IMR-90 (cell line): ENCODE measurements at regions not wholly inside any gene's neighbourhood (a gene's known extent, or its start where the extent isn't known, plus 50 kb on each side); places are given as distances from the start of the nearest gene placed in this dataset.

Source experiments
- ATAC-seq: fragments of 200-7000 bp; cut with Tn5 transposase; 2 replicates; pipeline ENCODE4 v1.9.1; 2020; ENCODE audit warnings: low read depth, mild to moderate bottlenecking, moderate library complexity
- BruUV-seq: library from RNA; stranded (reverse); fragments of 400-500 nt; replicated peaks from 2 replicates; lab custom pipeline; 2021; lab: Mats Ljungman, UMichigan
- CTCF ChIA-PET: fragments of 300-600 bp; formaldehyde crosslinking; extraction: SDS; loops from one replicate; lab custom pipeline; 2021; ENCODE audit warnings: antibody characterized with exemption; lab: Yijun Ruan, JAX
- POLR2A ChIA-PET: fragments of 300-600 bp; sonication (Branson Sonifier 250); formaldehyde crosslinking; loops from one replicate; lab custom pipeline; 2022; ENCODE audit warnings: antibody characterized with exemption; ENCODE audit not compliant: unreplicated experiment; lab: Charles Lee
- DNase-seq: peaks from one replicate; pipeline ENCODE4 v3.0.0; 2013
- H2AFZ ChIP-seq: replicated peaks from 2 replicates; pipeline ENCODE3; 2013; ENCODE audit warnings: low read length, mild to moderate bottlenecking; ENCODE audit not compliant: poor library complexity
- H2AK5ac ChIP-seq: 2 replicates; pipeline ENCODE4 v1.6.1; 2013; ENCODE audit warnings: low read depth, low read length, inconsistent platforms
- H2AK9ac ChIP-seq: replicated peaks from 2 replicates; pipeline ENCODE3; 2013; ENCODE audit warnings: mild to moderate bottlenecking, low read depth, low read length, moderate library complexity; ENCODE audit not compliant: poor library complexity
- H2BK120ac ChIP-seq: 2 replicates; pipeline ENCODE4 v1.6.1; 2013; ENCODE audit warnings: low read depth, low read length, inconsistent platforms
- H2BK15ac ChIP-seq: 3 replicates; pipeline ENCODE4 v1.6.1; 2013; ENCODE audit warnings: low read depth, low read length, inconsistent platforms
- H2BK20ac ChIP-seq: 2 replicates; pipeline ENCODE4 v1.6.1; 2013; ENCODE audit warnings: low read depth, mild to moderate bottlenecking, inconsistent platforms, low read length, moderate library complexity
- H2BK5ac ChIP-seq: 2 replicates; pipeline ENCODE4 v1.6.1; 2013; ENCODE audit warnings: mild to moderate bottlenecking, low read depth, low read length, inconsistent platforms; ENCODE audit not compliant: poor library complexity, severe bottlenecking
- H3K14ac ChIP-seq: replicated peaks from 2 replicates; pipeline ENCODE4 v1.6.1; 2013; ENCODE audit warnings: low read depth, low read length, inconsistent platforms
- H3K18ac ChIP-seq: 2 replicates; pipeline ENCODE4 v1.6.1; 2013; ENCODE audit warnings: low read depth, low read length, control low read depth
- H3K23ac ChIP-seq: 2 replicates; pipeline ENCODE4 v1.6.1; 2013; ENCODE audit warnings: low read depth, low read length, inconsistent platforms
- H3K27ac ChIP-seq: 2 replicates; pipeline ENCODE4 v1.5.1; 2013; ENCODE audit warnings: mild to moderate bottlenecking, control low read depth, low read length; ENCODE audit not compliant: insufficient read depth
- H3K27me3 ChIP-seq: 2 replicates; pipeline ENCODE4 v1.6.1; 2013; ENCODE audit warnings: low read length; ENCODE audit not compliant: control insufficient read depth, insufficient read depth
- H3K36me3 ChIP-seq: 2 replicates; pipeline ENCODE4 v1.6.1; 2013; ENCODE audit warnings: low read length, mixed read lengths; ENCODE audit not compliant: control insufficient read depth, insufficient read depth
- H3K4ac ChIP-seq: 2 replicates; pipeline ENCODE4 v1.6.1; 2013; ENCODE audit warnings: low read depth, low read length, inconsistent platforms
- H3K4me1 ChIP-seq: 2 replicates; pipeline ENCODE4 v1.6.1; 2013; ENCODE audit warnings: low read length, mixed read lengths; ENCODE audit not compliant: control insufficient read depth, insufficient read depth
- H3K4me2 ChIP-seq: 2 replicates; pipeline ENCODE4 v1.6.1; 2013; ENCODE audit warnings: low read depth, mild to moderate bottlenecking, control low read depth, low read length, moderate library complexity
- H3K4me3 ChIP-seq: 2 replicates; pipeline ENCODE4 v1.5.1; 2013; ENCODE audit warnings: low read depth, mild to moderate bottlenecking, control low read depth, low read length, moderate library complexity; ENCODE audit not compliant: insufficient read depth
- H3K56ac ChIP-seq: 2 replicates; pipeline ENCODE4 v1.6.1; 2013; ENCODE audit warnings: low read length, inconsistent platforms; ENCODE audit not compliant: insufficient read depth; ENCODE audit errors: extremely low read depth
- H3K79me1 ChIP-seq, 2 experiments: 2 replicates each; pipeline ENCODE4 v1.6.1; 2013; ENCODE audit warnings: low read length in 2 of 2, inconsistent platforms in 1 of 2, low read depth in 1 of 2
- H3K9ac ChIP-seq: 2 replicates; pipeline ENCODE4 v1.6.1; 2013; ENCODE audit warnings: low read depth, low read length, control low read depth
- H3K9me1 ChIP-seq: 2 replicates; pipeline ENCODE4 v1.6.1; 2013; ENCODE audit warnings: low read length, inconsistent platforms; ENCODE audit not compliant: insufficient read depth
- H3K9me3 ChIP-seq: 2 replicates; pipeline ENCODE4 v1.6.1; 2013; ENCODE audit warnings: low read length; ENCODE audit not compliant: control insufficient read depth, insufficient read depth
- H4K20me1 ChIP-seq: 2 replicates; pipeline ENCODE4 v1.6.1; 2013; ENCODE audit warnings: low read length, inconsistent platforms; ENCODE audit not compliant: insufficient read depth
- H4K5ac ChIP-seq: 2 replicates; pipeline ENCODE4 v1.6.1; 2013; ENCODE audit warnings: mild to moderate bottlenecking, low read depth, low read length, control low read depth
- H4K8ac ChIP-seq, 2 experiments: 2 replicates each; pipeline ENCODE4 v1.6.1; 2013; ENCODE audit warnings: low read depth in 2 of 2, low read length in 2 of 2, control low read depth in 1 of 2, inconsistent platforms in 1 of 2
- H4K91ac ChIP-seq: 2 replicates; pipeline ENCODE4 v1.6.1; 2013; ENCODE audit warnings: low read depth, low read length, inconsistent platforms; ENCODE audit not compliant: insufficient read depth
- ELK1 ChIP-seq: fragments of 150-350 bp; IDR thresholded peaks from 2 replicates; pipeline ENCODE4 v1.6.1; 2016; ENCODE audit warnings: low read depth, mild to moderate bottlenecking, low read length, moderate library complexity, borderline replicate concordance
- MAFK ChIP-seq: IDR thresholded peaks from 2 replicates; pipeline ENCODE4 v1.6.1; 2012; ENCODE audit warnings: low read depth, low read length, improper control_type of control experiment
- POLR2A ChIP-seq: IDR thresholded peaks from 2 replicates; pipeline ENCODE4 v1.6.1; 2012; ENCODE audit warnings: mild to moderate bottlenecking, low read depth, low read length
- RAD21 ChIP-seq: IDR thresholded peaks from 2 replicates; pipeline ENCODE4 v1.6.1; 2012; ENCODE audit warnings: low read length, improper control_type of control experiment
- RFX5 ChIP-seq: IDR thresholded peaks from 2 replicates; pipeline ENCODE4 v1.8.0; 2012; ENCODE audit warnings: low read depth, mild to moderate bottlenecking, low read length, moderate library complexity
- SMC3 ChIP-seq: fragments of 150-350 bp; IDR thresholded peaks from 2 replicates; pipeline ENCODE4 v1.6.1; 2016; ENCODE audit warnings: low read depth, mild to moderate bottlenecking, antibody characterized with exemption, low read length, moderate library complexity
- USF2 ChIP-seq: fragments of 150-350 bp; IDR thresholded peaks from 2 replicates; pipeline ENCODE4 v1.6.1; 2017; ENCODE audit warnings: mild to moderate bottlenecking, antibody characterized with exemption, low read length, low read depth
- WGBS, 2 experiments: methylation state at CpG; one replicate each; pipeline versions ENCODE4 v1.1.5 to v1.1.7; 2013; ENCODE audit warnings: missing lambda C conversion rate in 2 of 2; ENCODE audit not compliant: insufficient read length in 1 of 2; ENCODE audit errors: extremely low coverage in 2 of 2; 5-methylcytosine and 5-hydroxymethylcytosine counted together
- dilution Hi-C: fragments of 300-500 bp; cut with HindIII; formaldehyde crosslinking; loops from one replicate; pipeline ENCODE4 v1.14.3; 2018; ENCODE audit warnings: low sequenced_read_pairs; ENCODE audit not compliant: unreplicated experiment
- in situ Hi-C: fragments of 300-500 bp; cut with MboI; formaldehyde crosslinking; loops from 3 replicates; pipeline ENCODE4 v1.14.3; 2019; ENCODE audit warnings: low sequenced_read_pairs, inconsistent platforms, mixed read lengths
- intact Hi-C: fragments of 100-400 bp; cut with micrococcal nuclease; formaldehyde crosslinking; loops from 2 replicates; pipeline ENCODE4 v1.10.0; 2022

GRCh38 chr1:104098837-104099236 is 349.1 kb downstream of the AMY1C start:
- in situ Hi-C loops, result no loop called here
- POLR2A ChIA-PET, result no interaction called here

More at GRCh38 chr1:104098837-104099236, 349.1 kb downstream of the AMY1C start:
- dilution Hi-C loops (no loop called here), intact Hi-C loops (no loop called here)
- Histone ChIP-seq H3K14ac (no peak overlapping the region), H3K4me3 (no peak overlapping the region), H3K27me3 (no peaks in the 10 kb centered on the region), H2AFZ (no peak overlapping the region), H4K5ac (no peak overlapping the region), H3K9me3 (no peaks in the 10 kb centered on the region), H3K56ac (no peak overlapping the region), H3K79me1 (no peaks in the 10 kb centered on the region), H3K9ac (no peak overlapping the region), H3K4me2 (no peak overlapping the region), H2BK15ac (no peak overlapping the region), H4K20me1 (no peaks in the 10 kb centered on the region), H3K18ac (no peak overlapping the region), H4K91ac (no peak overlapping the region), H2BK5ac (no peak overlapping the region), H3K23ac (no peak overlapping the region), H3K27ac (no peak overlapping the region), H3K36me3 (no peaks in the 10 kb centered on the region), H4K8ac (no peak overlapping the region), H2BK120ac (no peak overlapping the region), H3K9me1 (no peaks in the 10 kb centered on the region), H2AK9ac (no peak overlapping the region), H2BK20ac (no peak overlapping the region), H3K4ac (no peak overlapping the region), H3K4me1 (no peaks in the 10 kb centered on the region), H2AK5ac (no peak overlapping the region)
- CTCF ChIA-PET, result no interaction called here
- ATAC-seq (no peak), DNase-seq (no peak)
- TF ChIP-seq SMC3 (no peak), RAD21 (no peak), ELK1 (no peak), POLR2A (no peak), USF2 (no peak), MAFK (peak; percentile 62), RFX5 (no peak)
- WGBS, 2 experiments, result no CpG with 5 or more reads among the region's 3 CpGs
- BruUV-seq, result no TSS peak
